HTR-8/SVneo (cell line): ENCODE measurements at regions not wholly inside any gene's neighbourhood (a gene's known extent, or its start where the extent isn't known, plus 50 kb on each side); places are given as distances from the start of the nearest gene placed in this dataset.
A peak's percentile ranks its signal among the peaks of the same experiment; 100 is the strongest.
"Not testable (repeated sequence)": the region's sequence is repeated elsewhere in the genome, so short reads cannot be mapped to it uniquely, and the experiment has no call there.

Source experiments
- DNase-seq: peaks from one replicate; pipeline ENCODE4 v3.0.0; 2011; ENCODE audit warnings: low spot score, mixed read lengths; ENCODE audit not compliant: insufficient read length
- FAIRE-seq: peaks from 2 replicates; lab custom pipeline; 2011; peaks lifted over from hg19 to GRCh38; lab: Jason Lieb, UNC

DNA sequence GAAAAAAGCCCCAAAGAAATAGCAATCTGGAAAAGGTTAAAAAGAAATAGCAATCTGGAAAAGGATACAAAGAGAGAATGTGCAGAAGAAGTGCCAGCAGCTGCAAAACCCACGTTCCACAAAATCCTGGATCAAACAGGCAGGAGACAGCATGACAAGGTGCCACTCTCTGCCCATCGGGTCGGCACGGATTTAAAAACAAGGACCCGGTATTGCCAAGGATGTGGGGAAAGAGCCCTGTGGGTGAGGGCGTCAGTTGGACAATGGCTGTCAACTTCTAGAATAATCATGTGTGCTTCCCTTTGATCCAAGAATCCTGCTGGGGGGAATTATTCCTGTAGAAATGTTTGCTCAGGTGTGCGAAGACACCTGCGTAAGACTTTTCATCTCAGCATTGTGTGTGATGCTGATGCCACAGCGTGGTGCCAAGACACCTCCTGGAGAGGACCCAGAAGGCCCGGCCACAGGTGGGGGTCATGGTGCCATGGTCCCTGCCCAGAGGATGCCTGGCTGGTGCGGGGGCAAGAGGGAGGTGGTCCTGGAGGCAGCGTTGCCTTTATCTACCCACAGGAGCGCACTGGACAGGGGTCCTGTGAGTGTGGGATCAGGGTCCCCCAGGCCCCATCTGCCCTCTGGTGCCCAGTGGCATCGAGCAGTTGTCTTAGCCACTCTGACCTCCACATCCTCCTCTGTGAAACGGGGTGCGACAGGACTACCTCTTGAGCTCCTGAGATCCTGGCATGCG lies 100.3 kb downstream of the TNFRSF13B start:
- DNase-seq: not testable (repeated sequence)
- FAIRE-seq: peak; percentile 46

DNA sequence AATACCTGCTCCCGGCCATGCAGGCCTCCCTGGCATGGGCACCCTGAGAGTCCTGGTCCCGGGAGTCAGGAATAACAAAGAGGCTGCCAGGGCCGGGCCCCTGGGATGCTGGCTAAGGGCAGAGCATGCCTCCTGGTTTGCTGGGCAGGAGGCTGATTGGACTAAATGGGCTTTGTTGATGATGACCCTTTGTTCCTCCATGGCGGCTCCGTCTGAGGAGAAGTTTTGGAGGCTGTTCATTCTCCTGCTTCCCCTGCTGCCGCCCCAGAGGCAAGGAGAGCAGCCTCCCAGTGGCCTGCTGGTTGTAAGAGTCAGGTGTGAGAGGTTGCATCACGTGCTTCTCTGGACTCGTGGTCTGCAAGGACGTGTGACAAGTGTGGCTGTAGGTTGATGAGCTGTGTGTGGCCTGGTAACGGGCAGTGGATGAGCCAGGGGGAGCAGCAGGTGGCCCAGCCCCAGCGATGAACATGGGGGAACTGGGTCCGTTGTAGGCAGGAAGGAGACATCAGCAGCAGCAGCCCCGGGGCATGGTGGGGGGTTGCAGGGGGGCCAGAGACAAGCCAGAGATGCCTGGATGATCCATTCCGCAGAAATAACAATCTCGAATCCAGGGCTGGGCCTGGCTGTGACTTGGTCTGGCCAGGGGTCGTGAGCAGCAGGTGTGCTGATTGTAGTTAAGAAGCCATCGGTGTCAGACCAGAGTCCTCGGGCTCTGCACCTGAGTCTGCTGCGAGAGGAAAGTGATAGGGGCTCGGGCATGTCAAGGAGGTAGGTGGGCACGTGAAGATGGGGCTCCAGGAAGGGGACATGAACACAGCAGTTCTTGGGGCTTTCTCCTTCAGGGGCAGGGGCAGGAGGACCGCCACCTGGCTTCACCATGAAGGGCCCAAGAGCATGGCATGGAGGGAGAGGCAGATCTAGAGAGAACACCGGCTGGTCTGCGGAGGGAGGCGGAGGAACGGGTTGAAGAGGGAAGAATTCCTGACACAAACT lies 101.4 kb downstream of the TNFRSF13B start:
- FAIRE-seq: peak; percentile 54
- DNase-seq: no peak

DNA sequence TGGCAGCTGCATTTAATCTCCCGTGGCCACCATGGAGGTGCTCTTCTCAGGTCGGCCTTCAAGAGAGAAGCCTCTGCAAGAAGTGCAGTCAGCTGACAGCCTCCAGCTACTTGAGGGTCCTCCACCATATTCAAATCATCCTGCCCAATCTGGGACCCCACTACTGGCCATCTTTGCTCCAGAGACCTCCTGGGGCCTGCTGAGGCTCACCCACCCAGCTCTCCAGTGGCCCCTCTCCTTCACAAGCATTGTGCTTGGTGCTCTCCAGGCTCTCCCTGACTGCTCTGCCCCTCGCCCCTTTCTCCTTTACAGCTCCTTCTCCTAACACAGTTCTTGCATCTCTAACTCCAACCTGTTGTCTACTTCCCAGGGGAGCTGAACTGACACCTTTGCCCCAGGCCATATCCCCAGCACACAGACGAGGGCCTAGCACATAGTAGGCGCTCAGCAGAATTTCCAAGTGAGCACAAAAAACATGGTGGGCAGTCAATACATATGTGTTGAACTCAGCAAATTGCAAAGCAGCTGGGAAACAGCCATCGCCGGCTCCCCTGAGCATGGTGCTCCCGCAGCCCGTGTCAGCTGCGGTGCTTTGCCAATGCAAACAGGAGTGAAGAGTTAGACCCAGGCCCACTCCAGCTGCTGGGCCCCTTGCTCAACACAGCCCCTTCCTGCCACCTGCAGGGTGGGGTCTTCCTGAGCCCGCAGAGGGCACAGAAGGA lies 102.2 kb downstream of the TNFRSF13B start:
- peak; percentile 28 for FAIRE-seq
- DNase-seq: not testable (repeated sequence)

DNA sequence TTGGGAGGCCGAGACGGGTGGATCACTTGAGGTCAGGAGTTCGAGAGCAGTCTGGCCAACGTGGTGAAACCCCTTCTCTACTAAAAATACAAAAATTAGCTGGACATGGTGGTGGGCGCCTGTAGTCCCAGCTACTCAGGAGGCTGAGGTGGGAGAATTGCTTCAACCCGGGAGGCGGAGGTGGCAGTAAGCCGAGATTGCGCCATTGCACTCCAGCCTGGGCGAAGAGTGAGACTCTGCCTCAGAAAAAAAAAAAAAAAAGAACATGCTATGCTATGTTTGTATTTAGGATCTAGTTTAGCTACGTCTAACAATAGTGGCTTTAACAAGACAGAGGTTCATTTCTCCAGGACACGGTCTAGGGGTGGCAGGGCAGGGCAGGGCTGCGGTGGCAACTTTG lies 103.3 kb downstream of the TNFRSF13B start:
- DNase-seq, FAIRE-seq: not testable (repeated sequence)

DNA sequence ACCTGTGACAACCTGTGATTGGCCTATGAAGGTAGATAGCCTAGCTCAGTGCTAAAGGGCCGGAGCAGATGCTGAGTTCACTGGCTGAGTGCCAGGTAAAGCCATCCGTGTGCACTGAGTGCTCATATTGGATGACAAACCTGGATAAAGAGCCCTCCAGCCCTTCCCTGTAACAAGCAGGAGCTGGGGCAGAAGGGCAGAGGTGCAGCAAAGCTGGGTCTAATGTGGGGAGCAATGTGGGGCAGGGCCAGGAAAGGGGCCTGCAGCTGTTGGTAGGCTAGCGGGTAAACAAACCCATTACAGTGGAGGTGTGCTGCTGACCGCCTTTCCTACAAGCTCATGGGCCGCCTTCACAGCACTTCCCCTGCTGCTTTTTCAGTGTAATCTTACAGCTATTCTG lies 104.4 kb downstream of the TNFRSF13B start:
- not testable (repeated sequence) for DNase-seq, FAIRE-seq

DNA sequence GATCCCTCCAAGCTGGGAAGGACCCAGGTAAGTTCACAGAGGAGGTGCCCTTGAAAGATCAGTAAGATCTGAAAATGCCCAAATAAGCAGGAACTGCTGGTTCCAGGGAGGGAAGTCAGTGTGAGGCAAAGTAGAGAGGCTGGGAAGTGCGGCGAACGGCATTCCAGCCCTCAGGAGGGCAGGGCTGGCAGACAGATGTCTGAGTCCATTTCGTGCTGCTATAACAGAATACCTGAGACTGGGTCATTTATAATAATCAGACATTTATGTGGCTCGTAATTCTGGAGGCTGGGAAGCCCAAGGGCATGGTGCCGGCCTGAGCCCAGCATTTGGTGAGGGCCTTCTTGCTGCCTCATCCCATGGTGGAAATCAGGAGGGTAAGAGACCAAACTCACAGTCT lies 105.1 kb downstream of the TNFRSF13B start:
- FAIRE-seq, DNase-seq: not testable (repeated sequence)

DNA sequence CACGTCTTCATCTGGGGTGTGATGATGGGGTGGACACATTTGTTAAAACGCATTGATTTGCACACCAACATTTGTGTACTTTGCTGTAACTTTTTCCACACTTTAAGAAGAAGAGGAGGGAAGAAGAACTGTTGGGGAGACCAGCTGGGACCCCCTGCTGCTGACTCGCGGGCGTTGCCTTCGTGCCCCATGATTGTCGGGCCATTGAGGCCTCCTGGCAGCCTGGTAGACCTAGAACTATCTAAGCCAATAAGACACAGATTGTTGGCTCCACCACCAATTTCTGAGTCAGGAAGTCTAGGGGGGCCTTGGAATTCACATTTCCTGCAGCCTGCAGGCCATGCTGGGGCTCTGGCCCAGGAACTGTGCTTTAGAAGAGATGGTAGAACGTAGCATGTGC lies 105.5 kb downstream of the TNFRSF13B start:
- DNase-seq (no peak), FAIRE-seq (no peak)

DNA sequence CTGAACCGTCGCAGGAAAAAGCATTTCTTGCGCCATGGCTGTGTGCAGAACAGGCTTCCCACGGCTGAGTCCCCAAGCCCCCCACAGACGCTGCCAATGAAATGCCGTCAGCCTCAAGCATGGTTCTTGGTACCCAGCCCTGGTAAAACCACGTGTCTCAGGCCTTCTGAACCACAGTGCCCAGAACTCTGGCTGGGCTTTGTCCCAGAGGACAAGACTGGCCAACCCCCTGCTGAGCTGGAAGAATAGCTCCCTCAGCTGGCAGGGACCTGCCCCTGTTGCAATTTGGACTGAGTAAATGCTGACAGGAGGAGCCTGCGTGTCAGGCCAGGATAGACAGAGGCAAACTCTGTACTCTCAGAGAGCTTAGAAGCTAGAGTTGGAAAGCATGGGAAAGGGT lies 106.2 kb downstream of the TNFRSF13B start:
- DNase-seq, FAIRE-seq: not testable (repeated sequence)

DNA sequence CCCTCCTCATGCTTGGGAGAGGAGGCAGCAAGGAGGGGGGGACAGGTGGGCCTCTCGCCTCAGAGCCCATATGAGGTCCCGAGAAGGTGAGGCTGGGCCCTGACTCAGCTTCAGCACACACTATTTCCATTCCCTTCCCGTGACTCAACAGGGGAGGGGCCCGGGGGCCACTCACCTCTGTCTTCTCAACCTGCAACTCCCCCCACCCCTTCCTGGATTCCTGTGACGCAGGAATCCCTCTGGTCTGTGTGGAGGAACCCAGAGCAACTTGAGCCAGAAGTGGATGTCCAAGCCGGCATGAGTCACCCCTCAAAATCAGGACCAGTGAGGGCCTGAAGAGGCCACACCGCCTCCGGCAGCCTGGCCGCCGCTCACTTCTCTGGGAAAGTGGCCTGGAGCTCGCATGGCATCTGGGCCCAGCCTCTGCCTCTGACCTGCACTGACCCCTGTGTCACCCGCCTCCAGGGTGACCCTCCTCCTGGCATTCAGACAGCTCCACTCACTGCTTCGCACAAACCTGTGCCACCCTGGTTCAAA lies 106.8 kb downstream of the TNFRSF13B start:
- FAIRE-seq: peak; percentile 98
- not testable (repeated sequence) for DNase-seq

DNA sequence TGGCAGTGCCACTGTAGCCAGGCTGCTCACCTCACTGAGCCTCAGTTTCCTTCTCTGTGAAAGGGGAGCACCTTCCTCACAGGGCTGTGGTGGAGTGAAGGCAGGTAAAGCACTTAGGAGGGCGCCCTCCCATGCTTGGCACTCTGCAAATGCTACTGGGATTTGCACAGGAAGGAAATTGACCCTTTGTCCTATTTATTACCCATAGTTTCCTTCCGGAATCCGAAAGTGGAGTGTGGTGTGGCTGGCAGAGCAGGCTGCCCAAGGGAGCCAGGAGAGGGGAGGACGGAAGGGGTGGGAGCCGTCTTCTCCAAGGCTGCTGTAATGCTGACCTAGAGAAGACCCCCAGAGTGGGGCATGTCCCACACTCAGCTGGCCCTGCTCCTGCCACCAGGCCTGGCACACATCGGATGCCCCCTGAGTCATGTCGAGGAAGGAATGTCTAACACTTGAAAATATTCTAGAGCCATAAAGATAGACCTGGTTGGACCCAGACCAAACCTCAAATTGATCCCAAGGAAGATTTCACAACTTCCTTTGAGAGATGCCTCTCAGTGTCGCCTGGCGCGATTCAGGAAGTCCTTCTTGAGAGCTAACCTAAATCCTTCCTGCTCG lies 107.3 kb downstream of the TNFRSF13B start:
- DNase-seq: not testable (repeated sequence)

DNA sequence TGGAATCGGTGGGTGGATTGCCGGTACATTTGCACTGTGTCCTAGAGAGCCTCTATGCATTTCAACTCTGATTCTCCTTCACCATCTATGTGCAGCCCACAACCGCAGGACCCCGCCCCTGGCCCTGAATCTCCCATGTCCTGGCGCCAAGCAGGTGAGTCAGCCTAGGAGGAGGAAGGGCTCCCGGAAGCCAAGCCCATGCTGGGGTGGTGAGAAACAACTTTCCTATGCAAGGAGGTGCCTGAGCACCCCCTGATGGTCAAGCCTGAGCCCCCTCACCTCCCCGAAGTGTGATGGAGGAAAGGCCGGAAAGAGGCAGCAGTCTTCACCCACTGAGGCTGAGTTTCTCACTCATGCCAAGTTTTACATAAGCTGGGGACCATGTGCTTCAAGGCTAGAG lies 110.8 kb downstream of the TNFRSF13B start:
- FAIRE-seq: not testable (repeated sequence)
- peak; percentile 29 for DNase-seq

More for the DNA sequence above, 107.3 kb downstream of the TNFRSF13B start:
- FAIRE-seq: peak; percentile 31

DNA sequence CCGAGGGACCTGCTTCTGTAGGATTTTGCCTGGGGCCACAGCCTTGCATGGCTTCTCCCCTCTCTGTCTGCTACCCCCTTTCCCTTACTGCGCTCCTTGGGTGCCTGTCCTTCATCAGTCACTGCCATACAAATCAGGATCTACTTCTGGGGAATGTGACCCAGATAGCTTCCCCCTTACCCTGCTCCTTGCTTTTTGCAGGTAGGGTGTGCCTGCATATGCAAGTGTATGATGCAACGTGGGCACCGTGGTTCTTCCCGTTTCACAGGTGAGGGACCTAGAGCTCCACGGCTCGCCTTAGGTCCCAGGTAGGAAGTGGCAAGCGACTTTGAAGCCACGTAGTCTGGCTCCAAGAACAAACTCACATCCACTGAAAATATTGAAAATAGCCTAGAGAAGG lies 111.5 kb downstream of the TNFRSF13B start:
- not testable (repeated sequence) for FAIRE-seq, DNase-seq

DNA sequence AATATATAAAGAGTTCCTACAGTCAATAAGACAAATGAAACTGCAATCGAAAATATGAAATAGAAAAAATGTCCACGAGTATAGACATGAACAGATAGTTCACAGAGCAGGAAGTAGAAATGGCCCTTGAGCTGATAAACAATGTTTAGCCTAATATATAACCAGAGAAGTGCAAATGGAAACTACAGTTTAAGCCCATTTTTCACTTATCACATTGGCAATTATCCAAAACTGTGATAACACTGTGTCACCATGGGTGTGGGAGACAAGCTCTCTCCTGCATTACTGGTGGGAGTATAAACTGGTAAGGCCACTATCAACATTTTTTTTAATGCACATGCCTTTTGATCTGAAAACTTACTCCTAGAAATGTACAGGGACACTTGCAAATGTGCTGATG lies 112.4 kb downstream of the TNFRSF13B start:
- FAIRE-seq, DNase-seq: not testable (repeated sequence)

DNA sequence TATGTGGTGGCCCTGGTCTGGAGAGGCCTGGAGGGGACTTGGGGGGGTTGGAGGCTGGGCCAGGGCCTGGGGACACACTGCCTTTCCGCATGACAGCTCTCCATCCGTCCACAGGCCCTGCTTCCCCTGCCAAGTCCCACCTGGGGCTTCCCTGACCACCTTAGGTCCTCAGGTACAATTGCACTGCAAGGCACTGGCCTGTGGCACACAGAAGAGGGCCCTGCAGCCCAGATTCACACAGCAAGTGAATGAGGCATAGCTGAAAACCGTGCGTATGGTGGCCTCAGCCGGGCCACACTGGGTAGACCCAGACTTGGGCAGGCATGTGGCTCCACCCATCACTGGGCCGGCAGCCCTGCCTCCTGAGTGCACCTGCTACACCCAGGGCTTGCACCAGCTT lies 114.2 kb downstream of the TNFRSF13B start:
- not testable (repeated sequence) for DNase-seq, FAIRE-seq

DNA sequence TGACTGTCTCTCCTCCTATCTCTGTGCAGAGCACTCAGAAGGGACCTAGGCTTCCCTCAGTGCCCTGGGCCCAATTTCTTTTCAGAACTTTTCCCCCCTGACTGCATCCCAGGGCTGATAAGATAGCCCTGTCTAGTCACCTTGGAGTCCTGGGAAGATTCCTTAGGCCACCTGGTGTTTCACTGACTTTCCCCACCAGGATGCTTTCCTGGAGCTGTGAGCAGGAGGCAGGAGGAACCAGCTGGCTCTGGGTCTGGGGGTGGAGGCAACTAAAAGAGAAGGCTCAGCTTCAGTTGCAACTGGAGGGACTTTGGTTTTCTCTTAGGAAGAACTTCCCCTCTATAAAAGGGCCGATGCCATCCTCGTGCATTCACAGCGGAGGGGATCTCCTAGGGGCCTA lies 115.1 kb downstream of the TNFRSF13B start:
- not testable (repeated sequence) for DNase-seq

DNA sequence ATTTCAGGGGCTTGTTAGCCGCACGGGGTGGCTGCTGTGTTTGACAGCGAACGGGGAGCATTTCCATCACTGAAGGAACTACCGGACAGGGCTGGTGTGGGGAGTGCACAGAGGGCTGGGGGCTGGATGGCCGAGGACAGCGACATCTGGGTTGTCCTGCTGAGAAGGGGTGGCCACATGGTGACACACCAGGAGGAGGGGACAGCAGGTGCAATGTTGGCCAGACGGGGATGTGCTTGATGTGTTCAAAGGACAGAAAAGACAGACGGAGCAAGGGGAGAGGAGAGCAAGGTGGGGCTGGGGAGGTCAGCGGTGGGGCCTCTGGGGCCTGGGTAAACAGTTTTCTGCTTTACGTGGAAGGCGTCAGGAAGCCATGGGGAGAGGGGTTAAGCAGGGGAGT lies 115.7 kb downstream of the TNFRSF13B start:
- peak; percentile 40 for FAIRE-seq
- DNase-seq: not testable (repeated sequence)

More for the DNA sequence above, 115.1 kb downstream of the TNFRSF13B start:
- FAIRE-seq: not testable (repeated sequence)

DNA sequence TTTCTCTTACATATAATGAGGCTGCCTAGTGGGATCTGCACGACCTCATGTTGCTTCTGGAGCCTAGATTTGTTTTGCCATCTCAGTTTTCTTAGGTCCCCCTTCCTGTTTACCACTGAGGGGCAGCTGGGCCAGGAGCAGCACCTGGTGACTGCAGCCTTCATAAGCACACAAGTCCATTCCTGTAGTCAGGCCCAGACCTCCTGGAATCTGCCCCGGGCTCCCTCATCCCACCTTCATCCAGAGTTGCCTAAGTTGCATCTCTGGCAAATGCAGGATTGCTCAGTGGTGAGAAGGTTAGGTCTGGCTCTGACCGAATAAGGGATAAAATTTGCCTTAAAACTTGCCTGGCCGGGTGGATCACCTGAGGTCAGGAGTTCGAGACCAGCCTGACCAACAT lies 117.3 kb downstream of the TNFRSF13B start:
- not testable (repeated sequence) for FAIRE-seq, DNase-seq

DNA sequence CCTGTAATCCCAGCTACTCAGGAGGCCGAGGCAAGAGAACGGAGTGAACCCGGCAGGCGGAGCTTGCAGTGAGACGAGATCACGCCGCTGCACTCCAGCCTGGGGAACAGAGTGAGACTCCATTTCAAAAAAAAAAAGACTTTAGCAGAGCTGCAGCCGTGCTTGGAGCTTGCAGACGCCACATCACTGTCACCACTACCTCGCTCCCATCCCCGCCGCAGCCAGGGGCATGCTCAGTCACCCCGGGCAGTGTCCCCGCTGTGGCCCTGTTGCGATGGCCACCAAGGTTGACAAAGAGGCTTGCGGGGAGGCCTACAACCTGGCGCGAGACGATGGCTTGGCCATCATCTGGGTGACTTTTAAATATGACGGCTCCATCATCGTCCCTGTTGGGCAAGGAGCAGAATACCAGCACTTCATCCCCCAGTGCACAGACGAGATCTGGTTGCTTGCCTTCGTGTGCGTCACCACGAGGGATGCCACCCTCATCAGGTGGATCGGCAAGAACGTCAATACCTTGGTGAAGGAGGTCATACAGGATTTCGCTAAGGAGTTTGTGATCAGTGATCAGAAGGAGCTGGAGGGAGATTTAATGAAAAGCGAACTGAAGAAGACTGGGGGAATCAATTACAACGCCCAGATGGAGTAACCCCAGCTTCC lies 118.1 kb downstream of the TNFRSF13B start:
- FAIRE-seq: peak; percentile 9
- DNase-seq: no peak

DNA sequence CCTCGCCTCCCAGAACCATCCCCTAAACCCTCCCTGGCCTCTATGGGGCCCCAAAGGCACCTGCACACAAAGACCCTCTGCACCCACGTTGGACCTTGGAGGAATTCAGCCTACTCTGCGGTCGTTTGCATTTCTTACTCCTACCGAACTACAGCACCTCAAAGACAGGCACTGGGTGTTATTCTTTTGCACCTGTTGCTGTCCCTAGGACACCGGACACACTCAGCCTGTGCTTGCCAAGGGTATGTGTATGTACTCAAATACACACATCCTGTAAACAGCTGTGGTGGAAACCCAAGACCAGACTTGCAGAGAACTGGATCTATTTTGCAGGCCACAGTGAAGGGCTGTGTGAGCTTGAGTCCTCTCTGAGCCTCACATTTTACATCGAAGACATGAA lies 122.1 kb downstream of the TNFRSF13B start:
- not testable (repeated sequence) for DNase-seq, FAIRE-seq
